Glomerular visceral epithelial cell (primary cell): ENCODE measurements at regions not wholly inside any gene's neighbourhood (a gene's known extent, or its start where the extent isn't known, plus 50 kb on each side); places are given as distances from the start of the nearest gene placed in this dataset.
"Not testable (repeated sequence)": the region's sequence is repeated elsewhere in the genome, so short reads cannot be mapped to it uniquely, and the experiment has no call there.

Source experiments
- DNase-seq: peaks from one replicate; pipeline ENCODE4 v3.0.0-alpha.2; 2016; ENCODE audit errors: extremely low spot score

GRCh38 chr9:120338340-120338739 is 241.6 kb downstream of the CDK5RAP2 start:
- DNase-seq, result no peak

- no peak for DNase-seq
Observed at GRCh38 chr9:120337131-120337530, 242.8 kb downstream of the CDK5RAP2 start.

DNA sequence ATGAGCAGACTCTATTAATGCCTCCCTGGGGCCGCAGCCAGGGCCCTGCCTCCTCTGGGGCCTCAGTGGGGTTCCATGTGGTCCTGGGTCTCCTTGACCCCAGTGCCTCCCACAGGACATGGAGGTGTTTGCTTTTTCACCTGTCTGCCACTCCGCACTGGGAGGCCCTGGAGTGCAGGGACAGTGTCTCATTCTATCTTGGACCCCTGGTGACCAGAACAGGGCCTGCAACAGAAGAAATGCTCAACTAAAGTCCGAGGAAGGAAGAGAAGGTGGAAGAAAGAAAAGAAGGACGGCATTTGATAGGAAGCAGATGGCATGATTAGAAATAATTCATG is 243.2 kb downstream of the CDK5RAP2 start:
- no peak for DNase-seq

DNA sequence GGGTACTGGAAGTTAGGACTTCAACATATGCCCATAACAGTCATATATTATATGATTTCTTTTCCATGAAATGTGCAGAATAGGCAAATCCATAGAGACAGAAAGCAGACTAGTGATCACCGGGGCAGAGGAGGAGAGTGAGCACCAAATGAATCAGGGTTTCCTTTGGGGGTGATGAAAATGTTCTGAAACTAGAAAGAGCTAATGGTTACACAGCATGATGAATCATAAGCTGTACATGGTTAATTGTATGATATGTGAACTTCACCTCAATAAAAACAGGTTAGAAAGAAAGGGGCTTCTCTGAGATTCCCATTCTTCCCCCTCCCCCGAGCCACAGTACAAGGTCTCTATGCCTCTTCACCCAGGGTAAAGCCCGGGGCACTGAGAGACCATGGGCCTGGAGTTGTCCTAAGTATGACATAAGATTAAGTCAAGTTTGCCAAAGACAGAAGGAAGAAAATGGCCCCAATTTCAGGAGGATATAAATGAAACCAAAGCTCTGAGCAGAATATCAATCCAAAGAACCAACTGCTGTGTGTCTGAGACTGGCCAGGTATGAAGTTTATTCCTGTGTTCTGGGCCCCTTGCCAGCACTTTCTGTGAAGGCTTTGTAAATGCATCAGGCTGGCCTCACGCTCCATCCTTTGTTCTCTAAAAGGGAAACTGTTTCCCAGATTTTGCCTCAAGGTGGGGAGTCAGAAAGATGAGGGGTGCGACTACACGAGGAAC is 243.8 kb downstream of the CDK5RAP2 start:
- no peak for DNase-seq

GRCh38 chr9:120331913-120332312 is 248.1 kb downstream of the CDK5RAP2 start:
- DNase-seq, result peak; percentile 65

DNA sequence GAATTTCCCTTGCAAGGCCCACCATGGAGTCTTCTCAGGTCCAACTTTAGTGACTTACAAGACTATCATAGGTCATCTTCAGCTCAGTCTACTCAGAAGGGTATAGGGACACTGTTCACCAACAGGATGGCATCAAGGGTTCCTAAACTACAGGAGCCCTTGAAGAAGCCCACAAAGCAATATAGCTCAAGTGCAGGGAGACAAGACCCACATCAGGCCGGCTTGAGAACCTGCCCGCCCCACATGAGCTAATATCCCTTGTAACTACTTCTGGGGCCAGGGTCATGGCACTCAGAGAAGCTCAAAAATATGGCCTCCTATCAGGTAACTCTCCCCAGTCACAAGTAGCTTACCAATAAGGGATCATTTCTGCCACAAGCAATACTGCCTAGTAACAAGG is 249.9 kb downstream of the CDK5RAP2 start:
- no peak for DNase-seq

GRCh38 chr9:120327322-120327721 is 252.6 kb downstream of the CDK5RAP2 start:
- no peak for DNase-seq

GRCh38 chr9:120326049-120326693 is 253.8 kb downstream of the CDK5RAP2 start:
- DNase-seq, result no peak

- DNase-seq, result no peak
Observed at GRCh38 chr9:120324996-120325642, 254.8 kb downstream of the CDK5RAP2 start.

- DNase-seq, result no peak
Observed at GRCh38 chr9:120324461-120324860, 255.5 kb downstream of the CDK5RAP2 start.

DNA sequence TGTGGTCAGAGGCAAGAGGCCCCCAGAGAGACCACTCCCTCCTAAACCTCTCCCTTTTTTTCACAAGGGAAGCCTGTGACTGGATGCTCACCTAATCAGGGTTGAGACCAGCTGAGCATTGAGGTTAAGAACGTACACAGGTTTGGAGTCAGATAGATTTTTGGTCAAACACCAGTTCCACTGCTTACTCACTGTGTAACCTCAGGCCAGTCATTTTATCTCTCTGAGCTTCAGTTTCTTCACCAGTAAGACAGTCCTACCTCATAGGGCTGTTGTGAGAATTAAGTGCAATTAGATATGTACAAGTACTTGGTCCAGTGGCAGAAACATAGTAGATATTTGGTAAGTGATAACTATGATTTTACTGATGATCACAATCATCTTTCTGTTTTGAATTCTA is 256.8 kb downstream of the CDK5RAP2 start:
- no peak for DNase-seq

- no peak for DNase-seq
Observed at GRCh38 chr9:120319452-120319851, 260.5 kb downstream of the CDK5RAP2 start.

GRCh38 chr9:120315154-120315553 is 264.8 kb downstream of the CDK5RAP2 start:
- no peak for DNase-seq

- DNase-seq, result no peak
Observed at GRCh38 chr9:120312031-120312430, 267.9 kb downstream of the CDK5RAP2 start.

- no peak for DNase-seq
Observed at GRCh38 chr9:120310035-120310434, 269.9 kb downstream of the CDK5RAP2 start.

GRCh38 chr9:120308495-120308894 is 271.5 kb downstream of the CDK5RAP2 start:
- DNase-seq, result no peak

GRCh38 chr9:120307599-120307998 is 272.4 kb downstream of the CDK5RAP2 start:
- DNase-seq, result no peak

DNA sequence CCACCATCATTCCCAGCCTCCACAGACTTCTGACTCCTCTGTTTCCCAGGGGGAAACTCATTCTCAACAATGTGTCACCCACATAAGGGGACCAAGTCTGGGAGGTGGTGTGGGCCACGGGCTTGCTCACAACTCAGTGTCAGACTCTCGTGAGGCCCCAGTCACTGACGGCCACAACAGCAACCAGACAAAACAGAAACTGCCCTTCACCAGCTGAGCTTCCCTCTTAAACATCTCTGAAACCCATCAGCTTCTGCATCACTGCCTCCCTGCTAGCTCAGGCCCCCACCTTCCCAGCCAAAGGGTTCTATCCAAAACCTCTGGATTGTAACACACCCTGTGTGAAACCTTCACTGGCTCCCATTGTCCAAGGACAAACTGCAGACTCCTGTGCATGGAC is 273.4 kb downstream of the CDK5RAP2 start:
- DNase-seq, result no peak

- no peak for DNase-seq
Observed at GRCh38 chr9:120306088-120306487, 273.9 kb downstream of the CDK5RAP2 start.

DNA sequence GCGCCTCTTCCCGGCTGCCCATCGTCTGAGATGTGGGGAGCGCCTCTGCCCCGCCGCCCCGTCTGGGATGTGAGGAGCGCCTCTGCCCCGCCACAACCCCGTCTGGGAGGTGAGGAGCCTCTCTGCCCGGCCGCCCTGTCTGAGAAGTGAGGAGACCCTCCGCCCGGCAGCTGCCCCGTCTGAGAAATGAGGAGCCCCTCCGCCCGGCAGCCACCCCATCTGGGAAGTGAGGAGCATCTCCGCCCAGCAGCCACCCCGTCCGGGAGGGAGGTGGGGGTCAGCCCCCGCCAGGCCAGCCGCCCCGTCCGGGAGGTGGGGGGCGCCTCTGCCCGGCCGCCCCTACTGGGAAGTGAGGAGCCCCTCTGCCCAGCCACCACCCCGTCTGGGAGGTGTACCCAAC is 275.1 kb downstream of the CDK5RAP2 start:
- not testable (repeated sequence) for DNase-seq

- DNase-seq, result no peak
Observed at GRCh38 chr9:120303519-120303918, 276.4 kb downstream of the CDK5RAP2 start.

DNA sequence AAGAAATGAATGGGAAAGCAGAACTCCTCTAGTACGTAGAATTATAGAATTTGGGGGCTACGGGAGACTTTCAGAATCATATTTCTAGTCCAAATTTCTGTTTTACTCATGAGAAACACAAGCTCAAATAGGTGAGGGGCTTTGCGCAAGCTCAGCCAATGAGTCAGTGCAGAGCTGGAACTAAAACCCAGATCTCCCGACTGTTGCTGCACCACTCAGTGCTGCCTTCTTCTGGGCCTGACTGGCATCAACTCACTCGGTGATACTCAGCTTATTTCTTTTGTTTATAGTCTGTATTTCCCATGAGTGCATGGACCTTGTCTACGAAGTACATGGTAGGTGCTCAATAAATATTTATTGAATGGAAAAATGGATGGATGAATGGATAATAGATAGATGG is 280.2 kb downstream of the CDK5RAP2 start:
- DNase-seq, result no peak

DNA sequence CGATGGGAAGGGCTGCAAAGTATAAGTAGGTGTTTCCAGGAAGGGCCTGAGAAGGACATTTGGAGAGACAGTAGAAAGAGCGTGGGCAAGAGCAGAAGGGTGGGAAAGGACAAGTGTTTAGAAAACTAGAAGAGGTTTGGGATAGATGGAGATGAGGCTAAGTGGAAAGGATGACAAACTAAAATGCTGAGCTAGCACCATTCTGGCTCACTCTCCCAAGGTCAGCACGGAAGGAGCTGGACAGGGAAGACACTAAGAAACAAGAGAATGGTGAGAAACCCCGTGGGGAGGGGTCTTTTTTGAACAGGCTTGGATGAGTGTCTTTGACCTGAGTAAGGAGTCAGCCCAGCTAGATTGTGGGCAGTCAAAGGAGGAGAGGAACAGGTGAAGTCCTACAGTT is 286.0 kb downstream of the CDK5RAP2 start:
- no peak for DNase-seq
